ENCODE measurements at regions not wholly inside any gene's neighbourhood (a gene's known extent, or its start where the extent isn't known, plus 50 kb on each side); places are given as distances from the start of the nearest gene placed in this dataset.

- H3K36me3 ChIP-seq (ENCODE audit: control insufficient read depth in 2 of 2, insufficient read depth in 1 of 2, low read length in 2 of 2), result no peaks in the 10 kb centered on the region
- POLR2A ChIA-PET, result no interaction called here
Measured at GRCh38 chrX:21014326-21014725, 359.9 kb upstream of the CNKSR2 start.

GRCh38 chrX:21004835-21005234 lies 369.4 kb upstream of the CNKSR2 start:
- POLR2A ChIA-PET, result no interaction called here
- Histone ChIP-seq H3K27ac (ENCODE audit: extremely low read depth, low read depth, low read length) (no peak overlapping the region), H3K36me3 (ENCODE audit: control insufficient read depth in 2 of 2, insufficient read depth in 1 of 2, low read length in 2 of 2) (no peaks in the 10 kb centered on the region), H3K9me3 (ENCODE audit: control insufficient read depth, insufficient read depth, low read depth, low read length) (no peaks in the 10 kb centered on the region), H3K4me1 (ENCODE audit: control insufficient read depth, insufficient read depth, low read length) (no peaks in the 10 kb centered on the region), H3K4me3 (ENCODE audit: low read depth, low read length) (no peak overlapping the region)
- CTCF ChIA-PET, result no interaction called here
- TF ChIP-seq ZNF37A (tag by site-specific recombination; IDR thresholded peaks at IDR 0.05) (no peak), BCL11A (tag by site-specific recombination; IDR thresholded peaks at IDR 0.05; ENCODE audit: low read depth) (no peak), ZBTB20 (tag by site-specific recombination; IDR thresholded peaks at IDR 0.05) (no peak), KLF17 (tag by site-specific recombination; IDR thresholded peaks at IDR 0.05) (no peak), ZNF302 (tag by site-specific recombination; IDR thresholded peaks at IDR 0.05; ENCODE audit: low read depth) (no peak), PRDM10 (tag by site-specific recombination; IDR thresholded peaks at IDR 0.05) (no peak), ZNF510 (tag by site-specific recombination; IDR thresholded peaks at IDR 0.05; ENCODE audit: insufficient replicate concordance) (no peak), ZNF148 (tag by site-specific recombination; IDR thresholded peaks at IDR 0.05; ENCODE audit: borderline replicate concordance) (no peak)

More at GRCh38 chrX:21014326-21014725, 359.9 kb upstream of the CNKSR2 start:
- CTCF ChIA-PET, result no interaction called here
- H3K9me3 ChIP-seq (ENCODE audit: control insufficient read depth, insufficient read depth, low read depth, low read length), result no peaks in the 10 kb centered on the region
- H3K4me3 ChIP-seq (ENCODE audit: low read depth, low read length), result no peak overlapping the region
- H3K27ac ChIP-seq (ENCODE audit: extremely low read depth, low read depth, low read length), result no peak overlapping the region
- H3K4me1 ChIP-seq (ENCODE audit: control insufficient read depth, insufficient read depth, low read length), result no peaks in the 10 kb centered on the region
- TF ChIP-seq ZNF239 (tag by site-specific recombination; IDR thresholded peaks at IDR 0.05) (no peak), ZNF530 (tag by site-specific recombination; IDR thresholded peaks at IDR 0.05; ENCODE audit: low read depth) (no peak), ZNF629 (tag by site-specific recombination; IDR thresholded peaks at IDR 0.05) (no peak), ZNF645 (tag by site-specific recombination; IDR thresholded peaks at IDR 0.05) (no peak), ELK4 (IDR thresholded peaks at IDR 0.05; ENCODE audit: borderline replicate concordance, low read depth, low read length) (no peak), ZSCAN18 (tag by site-specific recombination; IDR thresholded peaks at IDR 0.05) (no peak), ZNF16 (tag by site-specific recombination; IDR thresholded peaks at IDR 0.05; ENCODE audit: low read depth) (no peak), ZIC2 (tag by site-specific recombination; IDR thresholded peaks at IDR 0.05) (no peak), ZNF692 (tag by site-specific recombination; IDR thresholded peaks at IDR 0.05) (no peak), ZNF155 (tag by site-specific recombination; IDR thresholded peaks at IDR 0.05) (no peak), OVOL3 (tag by site-specific recombination; IDR thresholded peaks at IDR 0.05) (no peak), ZNF843 (tag by site-specific recombination; IDR thresholded peaks at IDR 0.05) (no peak), ZNF624 (tag by site-specific recombination; IDR thresholded peaks at IDR 0.05) (no peak), ZBTB8A (tag by site-specific recombination; IDR thresholded peaks at IDR 0.05) (no peak), SALL2 (tag by site-specific recombination; IDR thresholded peaks at IDR 0.05; ENCODE audit: borderline replicate concordance) (no peak), ZEB2 (tag by site-specific recombination; IDR thresholded peaks at IDR 0.05) (no peak), ZNF529 (tag by site-specific recombination; IDR thresholded peaks at IDR 0.05; ENCODE audit: insufficient replicate concordance) (no peak), ZNF2 (tag by site-specific recombination; IDR thresholded peaks at IDR 0.05) (no peak)
